HepG2 (cell line): ENCODE measurements at regions not wholly inside any gene's neighbourhood (a gene's known extent, or its start where the extent isn't known, plus 50 kb on each side); places are given as distances from the start of the nearest gene placed in this dataset.
A peak's percentile ranks its signal among the peaks of the same experiment; 100 is the strongest.

Source experiments
- ATAC-seq: fragments of 200-7000 bp; cut with Tn5 transposase; 3 replicates; pipeline ENCODE4 v1.9.1; 2020; ENCODE audit warnings: mild to moderate bottlenecking, moderate library complexity
- BruUV-seq: library from RNA; stranded (reverse); fragments of 400-500 nt; replicated peaks from 2 replicates; lab custom pipeline; 2021; lab: Mats Ljungman, UMichigan
- CTCF ChIA-PET: fragments of 300-600 bp; formaldehyde crosslinking; extraction: SDS; loops from one replicate; lab custom pipeline; 2021; ENCODE audit warnings: low total read pairs, inconsistent platforms, low intra/inter-chr PET ratio; lab: Yijun Ruan, JAX
- POLR2A ChIA-PET: fragments of 350-600 bp; sonication (Branson Sonifier 250); formaldehyde crosslinking; loops from one replicate; lab custom pipeline; 2020; ENCODE audit warnings: antibody characterized with exemption, inconsistent platforms; lab: Yijun Ruan, JAX
- DNase-seq: peaks from one replicate; pipeline ENCODE4 v3.0.0-alpha.2; 2015; ENCODE audit warnings: low spot score
- FAIRE-seq: peaks from 3 replicates; lab custom pipeline; 2011; peaks lifted over from hg19 to GRCh38; lab: Jason Lieb, UNC
- H2AFZ ChIP-seq: one replicate; pipeline ENCODE4 v1.6.1; 2011; ENCODE audit warnings: low read length, inconsistent platforms
- H3K27ac ChIP-seq: fragments of 300-600 bp; 3 replicates; pipeline ENCODE4 v1.8.0; 2011; ENCODE audit warnings: mixed run types, mild to moderate bottlenecking, mixed read lengths, low read length, inconsistent platforms; ENCODE audit not compliant: insufficient read depth; ENCODE audit errors: extremely low read length
- H3K27me3 ChIP-seq, 2 experiments: fragments of 200-600 bp in 1 of 2; 2 replicates in 1 of 2; 3 replicates in 1 of 2; pipeline versions ENCODE4 v1.6.0 to v1.8.0; 2011; ENCODE audit warnings: low read length in 2 of 2, mild to moderate bottlenecking in 2 of 2, moderate library complexity in 2 of 2, inconsistent platforms in 1 of 2; ENCODE audit not compliant: insufficient read depth in 2 of 2, control insufficient read depth in 1 of 2
- H3K36me3 ChIP-seq, 2 experiments: fragments of 200-600 bp in 1 of 2; replicated peaks in 1 of 2; 2 replicates in 1 of 2; 3 replicates in 1 of 2; pipeline versions ENCODE4 v1.5.1 to v1.8.0; 2011; ENCODE audit warnings: low read length in 2 of 2, inconsistent platforms in 1 of 2; ENCODE audit not compliant: insufficient read depth in 2 of 2, control insufficient read depth in 1 of 2
- H3K4me1 ChIP-seq: 2 replicates; pipeline ENCODE4 v1.5.1; 2012; ENCODE audit warnings: low read length, inconsistent platforms; ENCODE audit not compliant: insufficient read depth
- H3K4me2 ChIP-seq: 2 replicates; pipeline ENCODE4 v1.6.0; 2011; ENCODE audit warnings: low read depth, low read length, inconsistent platforms
- H3K4me3 ChIP-seq, 3 experiments: fragments of 200-600 bp in 1 of 3; sonication (generic), shearing (Covaris generic) in 1 of 3; replicated peaks in 1 of 3; 2 replicates each; pipeline ENCODE4 v1.5.1; 2011 to 2016; ENCODE audit warnings: low read length in 3 of 3, inconsistent platforms in 2 of 3, low read depth in 2 of 3, mild to moderate bottlenecking in 2 of 3, control low read depth in 1 of 3, mixed read lengths in 1 of 3; ENCODE audit not compliant: insufficient read depth in 1 of 3
- H3K79me2 ChIP-seq: one replicate; pipeline ENCODE4 v1.6.1; 2011; ENCODE audit warnings: low read length, inconsistent platforms; ENCODE audit not compliant: insufficient read depth
- H3K9ac ChIP-seq: 2 replicates; pipeline ENCODE4 v1.6.0; 2011; ENCODE audit warnings: mild to moderate bottlenecking, low read depth, low read length, inconsistent platforms; ENCODE audit not compliant: insufficient read depth
- H3K9me3 ChIP-seq: 2 replicates; pipeline ENCODE4 v1.5.1; 2012; ENCODE audit warnings: mild to moderate bottlenecking, low read length
- H4K20me1 ChIP-seq: 2 replicates; pipeline ENCODE4 v1.6.0; 2011; ENCODE audit warnings: inconsistent platforms, mild to moderate bottlenecking, low read length, moderate library complexity; ENCODE audit not compliant: insufficient read depth
- BHLHE40 ChIP-seq: IDR thresholded peaks from 2 replicates; pipeline ENCODE4 v1.6.1; 2011; ENCODE audit warnings: low read length, improper control_type of control experiment
- FOXP1 ChIP-seq, 2 experiments: fragments of 450-650 bp in 1 of 2; IDR thresholded peaks; 2 replicates each; pipeline ENCODE4 v1.6.1; 2017 to 2018; ENCODE audit warnings: antibody characterized with exemption in 1 of 2
- MBNL3 ChIP-seq: fragments of 250-450 bp; sonication (Bioruptor Pico); conservative IDR thresholded peaks from 2 replicates; pipeline ENCODE4 v1.8.0; 2022; ENCODE audit warnings: mild to moderate bottlenecking, inconsistent platforms
- PHF21A ChIP-seq: sonication (generic); formaldehyde crosslinking; IDR thresholded peaks from 2 replicates; pipeline ENCODE4 v1.5.0; 2020; ENCODE audit warnings: mild to moderate bottlenecking, missing genetic modification reagents
- RARA ChIP-seq: IDR thresholded peaks from 2 replicates; pipeline ENCODE4 v1.6.1; 2016; ENCODE audit warnings: missing genetic modification reagents, missing compliant biosample characterization
- SAP130 ChIP-seq: IDR thresholded peaks from 2 replicates; pipeline ENCODE4 v1.6.1; 2016; ENCODE audit warnings: low read depth
- TCF7L2 ChIP-seq: IDR thresholded peaks from 2 replicates; pipeline ENCODE4 v1.6.1; 2011; ENCODE audit warnings: mild to moderate bottlenecking, low read depth, low read length, moderate library complexity
- WGBS: methylation state at CpG from one replicate; pipeline ENCODE4 v1.1.6; 2017; ENCODE audit warnings: low lambda C conversion rate; 5-methylcytosine and 5-hydroxymethylcytosine counted together
- in situ Hi-C: cut with HindIII; loops from 2 replicates; pipeline ENCODE4 v1.10.0; 2017; ENCODE audit warnings: low pct_unique_long_range_greater_than_20kb; ENCODE audit not compliant: extremely low pct_ligation_motif_present
- intact Hi-C: fragments of 100-400 bp; cut with micrococcal nuclease; formaldehyde crosslinking; loops from one replicate; pipeline ENCODE4 v1.10.0; 2022; ENCODE audit not compliant: unreplicated experiment
- TF ChIP-seq, protein P1 (sequence below): IDR thresholded peaks from 2 replicates; pipeline ENCODE4 v1.6.1; 2016; ENCODE audit warnings: low read depth
- TF ChIP-seq, protein P2 (sequence below): sonication (generic); formaldehyde crosslinking; IDR thresholded peaks from 2 replicates; pipeline ENCODE4 v1.4.0; 2020; ENCODE audit warnings: missing genetic modification reagents
- TF ChIP-seq, protein P3 (sequence below): sonication (generic); formaldehyde crosslinking; IDR thresholded peaks from 2 replicates; pipeline ENCODE4 v1.4.0; 2020; ENCODE audit warnings: mild to moderate bottlenecking, missing genetic modification reagents
- TF ChIP-seq, protein P4 (sequence below): sonication (generic); formaldehyde crosslinking; IDR thresholded peaks from 2 replicates; pipeline ENCODE4 v1.4.0; 2020; ENCODE audit warnings: missing genetic modification reagents, low read depth, mild to moderate bottlenecking, borderline replicate concordance
- TF ChIP-seq, protein P5 (sequence below): sonication (generic); formaldehyde crosslinking; IDR thresholded peaks from 2 replicates; pipeline ENCODE4 v1.5.0; 2020; ENCODE audit warnings: missing genetic modification reagents, mild to moderate bottlenecking, borderline replicate concordance
- TF ChIP-seq, protein P6 (sequence below): sonication (generic); formaldehyde crosslinking; IDR thresholded peaks from 2 replicates; pipeline ENCODE4 v1.5.0; 2020; ENCODE audit warnings: mild to moderate bottlenecking, missing genetic modification reagents

DNA sequence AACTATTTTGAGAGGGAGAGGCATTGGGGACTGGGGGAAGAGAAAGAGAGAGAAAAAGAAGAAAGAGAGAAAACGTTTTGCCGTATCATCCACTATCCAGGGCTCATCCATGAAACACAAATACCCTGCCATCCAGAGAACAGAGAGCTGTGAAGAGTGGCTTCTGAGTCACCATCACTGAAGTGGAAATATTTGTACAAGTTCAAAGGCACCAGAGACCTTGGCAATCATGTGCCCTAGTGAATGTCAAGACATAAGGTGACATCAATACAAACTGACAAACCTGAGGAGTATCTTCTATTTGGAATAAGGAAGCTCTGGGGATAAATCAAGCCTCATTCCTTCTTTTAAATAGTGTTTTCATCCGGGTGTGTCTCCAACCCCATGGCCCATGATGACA lies 197.2 kb upstream of the PROX1 start (continued):
- peak; percentile 62 for TF ChIP-seq BHLHE40
- TF ChIP-seq, protein P1, sequence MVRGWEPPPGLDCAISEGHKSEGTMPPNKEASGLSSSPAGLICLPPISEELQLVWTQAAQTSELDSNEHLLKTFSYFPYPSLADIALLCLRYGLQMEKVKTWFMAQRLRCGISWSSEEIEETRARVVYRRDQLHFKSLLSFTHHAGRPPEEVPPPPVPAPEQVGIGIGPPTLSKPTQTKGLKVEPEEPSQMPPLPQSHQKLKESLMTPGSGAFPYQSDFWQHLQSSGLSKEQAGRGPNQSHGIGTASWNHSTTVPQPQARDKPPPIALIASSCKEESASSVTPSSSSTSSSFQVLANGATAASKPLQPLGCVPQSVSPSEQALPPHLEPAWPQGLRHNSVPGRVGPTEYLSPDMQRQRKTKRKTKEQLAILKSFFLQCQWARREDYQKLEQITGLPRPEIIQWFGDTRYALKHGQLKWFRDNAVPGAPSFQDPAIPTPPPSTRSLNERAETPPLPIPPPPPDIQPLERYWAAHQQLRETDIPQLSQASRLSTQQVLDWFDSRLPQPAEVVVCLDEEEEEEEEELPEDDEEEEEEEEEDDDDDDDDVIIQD (CRISPR knock-in tag) = peak; percentile 68; the same call in 1 of the 2 replicates
- TF ChIP-seq, protein P2, sequence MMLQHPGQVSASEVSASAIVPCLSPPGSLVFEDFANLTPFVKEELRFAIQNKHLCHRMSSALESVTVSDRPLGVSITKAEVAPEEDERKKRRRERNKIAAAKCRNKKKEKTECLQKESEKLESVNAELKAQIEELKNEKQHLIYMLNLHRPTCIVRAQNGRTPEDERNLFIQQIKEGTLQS = 0 out of 2 replicates have a peak, but pooled peaks have one; percentile 44
- no peak for TF ChIP-seq FOXP1 (IDR thresholded peaks at IDR 0.05)
- peak; percentile 49; the same call in 1 of the 2 replicates for TF ChIP-seq FOXP1 (CRISPR knock-in tag; IDR thresholded peaks at IDR 0.05)
- peak; percentile 85 for TF ChIP-seq RARA (CRISPR knock-in tag)

DNA sequence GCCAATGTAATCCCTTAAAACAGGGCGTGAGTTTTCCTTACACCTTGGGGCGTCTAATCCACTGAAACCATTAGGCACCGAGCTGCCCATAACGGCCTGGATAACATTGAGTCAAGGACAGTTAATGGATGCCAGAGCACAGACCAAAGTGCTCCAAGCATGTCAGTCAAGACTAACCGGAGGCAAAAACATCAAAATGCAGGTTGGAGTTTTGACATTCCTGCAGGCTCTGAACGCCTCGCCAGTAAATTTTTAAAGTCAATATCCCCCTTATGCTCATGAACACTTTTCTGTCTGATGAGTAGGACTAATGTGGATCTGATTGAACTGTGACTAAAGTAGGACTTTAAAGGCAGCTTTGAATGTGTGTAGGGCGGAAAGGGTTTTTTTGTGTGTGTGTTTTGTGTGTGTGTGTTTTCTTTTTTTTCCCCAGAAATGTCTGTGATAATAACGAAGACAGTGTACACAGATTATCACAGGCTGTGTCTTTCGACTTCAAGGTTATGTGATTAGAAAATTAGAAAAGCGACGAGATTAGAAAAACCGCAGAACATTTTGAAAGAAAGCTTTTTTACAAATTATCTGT lies 194.2 kb upstream of the PROX1 start:
- Histone ChIP-seq H4K20me1 (no peaks in the 10 kb centered on the region), H3K27me3 (no peaks in the 10 kb centered on the region), H3K9me3 (no peaks in the 10 kb centered on the region), H3K4me1 (peaks cover 70% of the 10 kb centered on the region), H3K9ac (peak overlapping the region; percentile 36), H3K4me3 (peak overlapping the region in 1 of 3 experiments; percentile 15; a peak in 1 of 6 replicates), H3K36me3 (no peaks in the 10 kb centered on the region), H3K27ac (peak overlapping the region; percentile 74), H3K79me2 (no peaks in the 10 kb centered on the region), H2AFZ (peak overlapping the region; percentile 52), H3K4me2 (peak overlapping the region; percentile 60)
- ChIA-PET CTCF (no interaction called here), POLR2A (interaction anchor here (1.2 to 1.3 kb wide), 2 partner anchors 28 to 194 kb away, joined by 4 to 6 read pairs; partner anchors contain the start of gene PROX1)
- in situ Hi-C loops = no loop called here
- no TSS peak for BruUV-seq
- DNase-seq = peak; percentile 93
- ATAC-seq = peak; percentile 95
- intact Hi-C loops = loop anchor here (2.0 to 10.0 kb wide), 2 partner anchors 191 to 329 kb away; partner anchors contain the start of gene PROX1
- WGBS = 4% methylated on average over 13 of the region's 13 CpGs
- peak; percentile 81 for FAIRE-seq
- TF ChIP-seq, protein P3, sequence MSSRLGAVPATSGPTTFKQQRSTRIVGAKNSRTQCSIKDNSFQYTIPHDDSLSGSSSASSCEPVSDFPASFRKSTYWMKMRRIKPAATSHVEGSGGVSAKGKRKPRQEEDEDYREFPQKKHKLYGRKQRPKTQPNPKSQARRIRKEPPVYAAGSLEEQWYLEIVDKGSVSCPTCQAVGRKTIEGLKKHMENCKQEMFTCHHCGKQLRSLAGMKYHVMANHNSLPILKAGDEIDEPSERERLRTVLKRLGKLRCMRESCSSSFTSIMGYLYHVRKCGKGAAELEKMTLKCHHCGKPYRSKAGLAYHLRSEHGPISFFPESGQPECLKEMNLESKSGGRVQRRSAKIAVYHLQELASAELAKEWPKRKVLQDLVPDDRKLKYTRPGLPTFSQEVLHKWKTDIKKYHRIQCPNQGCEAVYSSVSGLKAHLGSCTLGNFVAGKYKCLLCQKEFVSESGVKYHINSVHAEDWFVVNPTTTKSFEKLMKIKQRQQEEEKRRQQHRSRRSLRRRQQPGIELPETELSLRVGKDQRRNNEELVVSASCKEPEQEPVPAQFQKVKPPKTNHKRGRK (CRISPR knock-in tag) = peak; percentile 40; the same call in 1 of the 2 replicates
- TF ChIP-seq MBNL3 (no peak), TCF7L2 (0 out of 2 replicates have a peak, but pooled peaks have one; percentile 44), SAP130 (CRISPR knock-in tag) (0 out of 2 replicates have a peak, but pooled peaks have one; percentile 50), PHF21A (CRISPR knock-in tag) (peak; percentile 73)
- TF ChIP-seq, protein P4, sequence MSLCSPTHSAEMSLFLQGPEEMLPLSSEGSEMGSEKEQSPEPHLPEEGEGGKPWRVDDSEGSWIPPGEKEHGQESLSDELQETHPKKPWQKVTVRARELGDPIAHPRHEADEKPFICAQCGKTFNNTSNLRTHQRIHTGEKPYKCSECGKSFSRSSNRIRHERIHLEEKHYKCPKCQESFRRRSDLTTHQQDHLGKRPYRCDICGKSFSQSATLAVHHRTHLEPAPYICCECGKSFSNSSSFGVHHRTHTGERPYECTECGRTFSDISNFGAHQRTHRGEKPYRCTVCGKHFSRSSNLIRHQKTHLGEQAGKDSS = peak; percentile 31; the same call in 1 of the 2 replicates
- TF ChIP-seq, protein P5, sequence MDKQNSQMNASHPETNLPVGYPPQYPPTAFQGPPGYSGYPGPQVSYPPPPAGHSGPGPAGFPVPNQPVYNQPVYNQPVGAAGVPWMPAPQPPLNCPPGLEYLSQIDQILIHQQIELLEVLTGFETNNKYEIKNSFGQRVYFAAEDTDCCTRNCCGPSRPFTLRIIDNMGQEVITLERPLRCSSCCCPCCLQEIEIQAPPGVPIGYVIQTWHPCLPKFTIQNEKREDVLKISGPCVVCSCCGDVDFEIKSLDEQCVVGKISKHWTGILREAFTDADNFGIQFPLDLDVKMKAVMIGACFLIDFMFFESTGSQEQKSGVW = no peak
- TF ChIP-seq, protein P6, sequence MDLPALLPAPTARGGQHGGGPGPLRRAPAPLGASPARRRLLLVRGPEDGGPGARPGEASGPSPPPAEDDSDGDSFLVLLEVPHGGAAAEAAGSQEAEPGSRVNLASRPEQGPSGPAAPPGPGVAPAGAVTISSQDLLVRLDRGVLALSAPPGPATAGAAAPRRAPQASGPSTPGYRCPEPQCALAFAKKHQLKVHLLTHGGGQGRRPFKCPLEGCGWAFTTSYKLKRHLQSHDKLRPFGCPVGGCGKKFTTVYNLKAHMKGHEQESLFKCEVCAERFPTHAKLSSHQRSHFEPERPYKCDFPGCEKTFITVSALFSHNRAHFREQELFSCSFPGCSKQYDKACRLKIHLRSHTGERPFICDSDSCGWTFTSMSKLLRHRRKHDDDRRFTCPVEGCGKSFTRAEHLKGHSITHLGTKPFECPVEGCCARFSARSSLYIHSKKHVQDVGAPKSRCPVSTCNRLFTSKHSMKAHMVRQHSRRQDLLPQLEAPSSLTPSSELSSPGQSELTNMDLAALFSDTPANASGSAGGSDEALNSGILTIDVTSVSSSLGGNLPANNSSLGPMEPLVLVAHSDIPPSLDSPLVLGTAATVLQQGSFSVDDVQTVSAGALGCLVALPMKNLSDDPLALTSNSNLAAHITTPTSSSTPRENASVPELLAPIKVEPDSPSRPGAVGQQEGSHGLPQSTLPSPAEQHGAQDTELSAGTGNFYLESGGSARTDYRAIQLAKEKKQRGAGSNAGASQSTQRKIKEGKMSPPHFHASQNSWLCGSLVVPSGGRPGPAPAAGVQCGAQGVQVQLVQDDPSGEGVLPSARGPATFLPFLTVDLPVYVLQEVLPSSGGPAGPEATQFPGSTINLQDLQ (CRISPR knock-in tag) = no peak
